Vagina (tissue), 2 donors: ENCODE measurements at regions not wholly inside any gene's neighbourhood (a gene's known extent, or its start where the extent isn't known, plus 50 kb on each side); places are given as distances from the start of the nearest gene placed in this dataset.

ENCODE experiments used
- DNase-seq, 2 donors: peaks; one replicate each; pipeline ENCODE4 v3.0.0-alpha.2; 2017; ENCODE audit errors: extremely low spot score in 2 of 2
- H3K27ac ChIP-seq: fragments of 200-600 bp; sonication (generic); one replicate; pipeline ENCODE4 v1.5.1; 2019
- H3K27me3 ChIP-seq: fragments of 200-600 bp; sonication (generic); one replicate; pipeline ENCODE4 v1.5.1; 2019
- H3K36me3 ChIP-seq, 2 donors: fragments of 200-600 bp; sonication (generic); one replicate each; pipeline ENCODE4 v1.5.1; 2017 to 2019
- H3K4me1 ChIP-seq: fragments of 200-600 bp; sonication (generic); one replicate; pipeline ENCODE4 v1.5.1; 2019
- H3K4me3 ChIP-seq, 2 donors: fragments of 200-600 bp; sonication (generic); 1 replicate in 1 of 2; 2 replicates in 1 of 2; pipeline ENCODE4 v1.5.1; 2016 to 2019
- H3K9me3 ChIP-seq: fragments of 200-600 bp; sonication (generic); one replicate; pipeline ENCODE4 v1.5.1; 2019
- CTCF ChIP-seq, 3 experiments: fragments of 450-650 bp in 2 of 3; fragments of 200-600 bp in 1 of 3; sonication (generic) in 1 of 3; IDR thresholded peaks; one replicate each; pipeline ENCODE4 v1.5.1; 2017 to 2019; ENCODE audit warnings: antibody characterized with exemption in 3 of 3, mild to moderate bottlenecking in 2 of 3, moderate library complexity in 2 of 3
- POLR2A ChIP-seq, 2 donors: fragments of 450-650 bp; IDR thresholded peaks; one replicate each; pipeline ENCODE4 v1.6.1; 2017; ENCODE audit warnings: antibody characterized with exemption in 2 of 2, mild to moderate bottlenecking in 2 of 2, moderate library complexity in 2 of 2
- POLR2AphosphoS5 ChIP-seq, 2 donors: sonication (generic); formaldehyde crosslinking; IDR thresholded peaks; one replicate each; pipeline ENCODE4 v1.9.0; 2017; ENCODE audit warnings: antibody characterized with exemption in 2 of 2, mild to moderate bottlenecking in 2 of 2, low read depth in 1 of 2; ENCODE audit not compliant: insufficient read depth in 1 of 2
- intact Hi-C: fragments of 100-400 bp; cut with DNase I; formaldehyde crosslinking; loops from one replicate; pipeline ENCODE4 v1.15.1; 2023

- no peak overlapping the region for H3K4me3 ChIP-seq
- H3K27me3 ChIP-seq, result no peaks in the 10 kb centered on the region
- intact Hi-C loops, result no loop called here
Observed at GRCh38 chr2:146305164-146305563, 1539.7 kb upstream of the ACVR2A start.

GRCh38 chr2:146301287-146301686, 1543.5 kb upstream of the ACVR2A start:
- no peaks in the 10 kb centered on the region for H3K36me3 ChIP-seq
- DNase-seq, result no peak
- TF ChIP-seq POLR2A (IDR thresholded peaks at IDR 0.05) (no peak), CTCF (IDR thresholded peaks at IDR 0.05) (no peak), POLR2AphosphoS5 (IDR thresholded peaks at IDR 0.05; ENCODE audit: insufficient read depth in 1 of 2, low read depth in 1 of 2) (no peak)
- no peak overlapping the region for H3K4me3 ChIP-seq
- H3K9me3 ChIP-seq, result peaks cover 3% of the 10 kb centered on the region
- H3K4me1 ChIP-seq, result no peaks in the 10 kb centered on the region
- intact Hi-C loops, result no loop called here
- H3K27me3 ChIP-seq, result no peaks in the 10 kb centered on the region
- no peak overlapping the region for H3K27ac ChIP-seq

More at GRCh38 chr2:146305164-146305563, 1539.7 kb upstream of the ACVR2A start:
- Histone ChIP-seq H3K9me3 (no peaks in the 10 kb centered on the region), H3K36me3 (no peaks in the 10 kb centered on the region), H3K27ac (no peak overlapping the region), H3K4me1 (no peaks in the 10 kb centered on the region)
- no peak for DNase-seq
- TF ChIP-seq POLR2AphosphoS5 (IDR thresholded peaks at IDR 0.05; ENCODE audit: insufficient read depth in 1 of 2, low read depth in 1 of 2) (no peak), POLR2A (IDR thresholded peaks at IDR 0.05) (no peak), CTCF (IDR thresholded peaks at IDR 0.05) (no peak)

- Histone ChIP-seq H3K27ac (no peak overlapping the region), H3K27me3 (no peaks in the 10 kb centered on the region), H3K9me3 (peaks cover 3% of the 10 kb centered on the region), H3K4me3 (no peak overlapping the region), H3K4me1 (no peaks in the 10 kb centered on the region), H3K36me3 (no peaks in the 10 kb centered on the region)
- TF ChIP-seq POLR2A (IDR thresholded peaks at IDR 0.05) (no peak), CTCF (IDR thresholded peaks at IDR 0.05) (no peak), POLR2AphosphoS5 (IDR thresholded peaks at IDR 0.05; ENCODE audit: insufficient read depth in 1 of 2, low read depth in 1 of 2) (no peak)
- no peak for DNase-seq
- intact Hi-C loops, result no loop called here
Observed at GRCh38 chr2:146295080-146295670, 1549.7 kb upstream of the ACVR2A start.

GRCh38 chr2:146287281-146287680, 1557.5 kb upstream of the ACVR2A start:
- Histone ChIP-seq H3K27ac (no peak overlapping the region), H3K27me3 (no peaks in the 10 kb centered on the region), H3K9me3 (no peaks in the 10 kb centered on the region), H3K4me1 (no peaks in the 10 kb centered on the region), H3K4me3 (no peak overlapping the region), H3K36me3 (no peaks in the 10 kb centered on the region)
- no peak for DNase-seq
- TF ChIP-seq CTCF (IDR thresholded peaks at IDR 0.05) (no peak), POLR2AphosphoS5 (IDR thresholded peaks at IDR 0.05; ENCODE audit: insufficient read depth in 1 of 2, low read depth in 1 of 2) (no peak), POLR2A (IDR thresholded peaks at IDR 0.05) (no peak)
- intact Hi-C loops, result no loop called here

- Histone ChIP-seq H3K4me3 (no peak overlapping the region), H3K4me1 (no peaks in the 10 kb centered on the region), H3K27me3 (no peaks in the 10 kb centered on the region), H3K27ac (no peak overlapping the region), H3K36me3 (no peaks in the 10 kb centered on the region), H3K9me3 (no peaks in the 10 kb centered on the region)
- intact Hi-C loops, result no loop called here
- no peak for DNase-seq
- TF ChIP-seq POLR2AphosphoS5 (IDR thresholded peaks at IDR 0.05; ENCODE audit: insufficient read depth in 1 of 2, low read depth in 1 of 2), result no peak
- TF ChIP-seq CTCF (IDR thresholded peaks at IDR 0.05), result no peak
- no peak for TF ChIP-seq POLR2A (IDR thresholded peaks at IDR 0.05)
Observed at GRCh38 chr2:146278881-146279280, 1565.9 kb upstream of the ACVR2A start.
